ENCODE measurements at regions not wholly inside any gene's neighbourhood (a gene's known extent, or its start where the extent isn't known, plus 50 kb on each side); places are given as distances from the start of the nearest gene placed in this dataset.

DNA sequence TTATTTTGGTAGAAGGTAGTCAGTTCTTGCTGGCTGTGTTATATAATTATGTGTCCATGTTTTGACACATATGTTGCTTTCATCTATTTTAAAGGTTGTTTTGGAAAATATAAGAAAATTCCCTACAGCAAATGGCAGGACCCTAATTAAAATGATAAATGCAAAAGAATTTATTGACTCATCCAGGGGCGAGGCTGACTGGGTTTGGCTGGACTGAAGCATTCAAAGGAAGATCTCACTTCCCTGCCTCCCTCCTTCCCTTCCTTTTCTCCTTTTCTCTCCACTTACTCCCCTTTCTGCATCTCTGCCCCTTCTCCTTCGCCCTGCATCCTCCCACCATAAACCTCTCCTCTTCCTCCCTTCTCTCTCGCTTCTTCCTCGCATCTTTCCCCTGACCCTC lies 129.6 kb downstream of the SNAPC1 start:
- no peak for TF ChIP-seq CTCF (IDR thresholded peaks at IDR 0.05; ENCODE audit: insufficient read depth, missing control alignments)
- no peak for FAIRE-seq
- no peak for DNase-seq (ENCODE audit: insufficient read length, low spot score)

DNA sequence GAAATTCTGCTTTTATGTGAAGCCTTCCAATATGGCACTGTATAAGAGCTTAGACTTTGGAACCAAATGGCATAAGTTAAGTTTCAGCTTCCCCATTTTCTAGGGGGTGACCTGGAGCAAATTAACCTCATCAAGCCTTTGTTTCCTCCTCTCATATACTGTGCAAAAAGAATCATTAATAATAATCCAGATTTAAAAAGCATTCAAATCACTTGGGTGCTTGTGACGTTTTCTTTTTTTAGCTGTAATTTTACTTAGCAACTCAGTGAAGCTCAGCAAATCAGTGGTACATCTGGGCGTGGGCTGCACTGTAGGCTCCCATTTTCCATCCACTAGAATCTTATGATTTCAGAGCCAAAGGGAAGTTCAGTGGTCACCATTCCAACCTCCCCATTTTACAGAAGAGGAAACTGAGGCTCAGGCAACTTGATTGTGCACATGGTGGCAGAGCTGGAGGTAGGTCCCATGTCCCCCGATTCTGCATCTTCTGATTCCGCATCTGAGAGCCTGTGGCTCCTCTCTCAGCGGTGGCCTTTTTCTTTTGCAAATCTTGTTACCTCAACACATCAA lies 131.2 kb downstream of the SNAPC1 start:
- DNase-seq (ENCODE audit: insufficient read length, low spot score) = no peak
- no peak for FAIRE-seq
- no peak for TF ChIP-seq CTCF (IDR thresholded peaks at IDR 0.05; ENCODE audit: insufficient read depth, missing control alignments)

GRCh38 chr14:61894452-61895077 lies 132.3 kb downstream of the SNAPC1 start:
- DNase-seq (ENCODE audit: insufficient read length, low spot score) = peak; percentile 24
- peak; percentile 77 for TF ChIP-seq CTCF (IDR thresholded peaks at IDR 0.05; ENCODE audit: insufficient read depth, missing control alignments)
- FAIRE-seq = peak; percentile 35

GRCh38 chr14:61897300-61897699 lies 135.1 kb downstream of the SNAPC1 start:
- FAIRE-seq = no peak
- no peak for TF ChIP-seq CTCF (IDR thresholded peaks at IDR 0.05; ENCODE audit: insufficient read depth, missing control alignments)
- DNase-seq (ENCODE audit: insufficient read length, low spot score) = no peak

DNA sequence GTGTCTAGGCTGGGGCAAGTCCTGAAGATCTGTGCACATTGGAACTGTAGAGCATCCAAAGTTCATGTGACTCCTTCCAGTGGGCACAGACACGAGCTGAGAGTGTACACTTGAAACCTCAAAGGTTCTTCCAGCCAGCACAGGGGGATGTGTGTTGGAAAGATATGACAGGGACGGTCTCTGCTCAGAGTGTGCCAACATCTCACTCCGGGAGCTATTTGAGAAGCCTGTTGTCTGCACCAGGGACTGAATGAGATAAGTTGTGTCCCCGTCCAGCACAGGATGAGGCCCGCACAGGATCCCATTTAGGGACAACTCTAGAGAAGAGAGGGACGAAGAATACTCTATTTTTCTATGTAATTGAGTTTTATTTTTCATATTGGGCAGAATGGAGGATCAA lies 136.3 kb downstream of the SNAPC1 start:
- TF ChIP-seq CTCF (IDR thresholded peaks at IDR 0.05; ENCODE audit: insufficient read depth, missing control alignments) = no peak
- no peak for DNase-seq (ENCODE audit: insufficient read length, low spot score)
- FAIRE-seq = no peak

- no peak for TF ChIP-seq CTCF (IDR thresholded peaks at IDR 0.05; ENCODE audit: insufficient read depth, missing control alignments)
- FAIRE-seq (no peak), DNase-seq (ENCODE audit: insufficient read length, low spot score) (no peak)
Observed at GRCh38 chr14:61899497-61899896, 137.3 kb downstream of the SNAPC1 start.

DNA sequence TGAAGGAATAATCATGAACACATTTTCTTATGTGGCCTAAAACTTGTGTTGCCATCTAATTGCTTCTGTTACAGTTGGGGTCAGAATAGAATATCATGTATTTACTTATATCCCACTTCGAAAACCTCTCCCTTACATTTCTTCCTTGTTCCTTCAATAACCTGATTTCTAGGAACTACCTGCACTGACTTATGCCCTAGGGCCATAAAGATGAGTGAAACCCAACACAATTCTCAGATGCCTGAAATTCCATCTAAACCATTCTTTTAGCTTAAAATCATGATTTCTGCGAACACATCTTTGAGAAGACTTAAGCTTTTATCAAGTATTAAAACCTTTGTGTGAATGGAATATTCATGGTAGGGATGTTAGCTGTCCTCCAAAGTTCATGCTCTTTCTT lies 142.7 kb downstream of the SNAPC1 start:
- FAIRE-seq = no peak
- DNase-seq (ENCODE audit: insufficient read length, low spot score) = no peak
- no peak for TF ChIP-seq CTCF (IDR thresholded peaks at IDR 0.05; ENCODE audit: insufficient read depth, missing control alignments)
